Type B pancreatic cell (in vitro differentiated cells): ENCODE measurements at regions not wholly inside any gene's neighbourhood (a gene's known extent, or its start where the extent isn't known, plus 50 kb on each side); places are given as distances from the start of the nearest gene placed in this dataset.

ENCODE experiments used
- DNase-seq: peaks from one replicate; pipeline ENCODE4 v3.0.0; 2021; ENCODE audit warnings: mixed read lengths; ENCODE audit not compliant: unreplicated experiment; ENCODE audit errors: extremely low spot score
- H3K27ac Mint-ChIP-seq: 2 replicates; pipeline ENCODE4 v1.8.0; 2021; ENCODE audit warnings: mild to moderate bottlenecking, mixed read lengths
- H3K27me3 Mint-ChIP-seq: 2 replicates; pipeline ENCODE4 v1.8.0; 2021; ENCODE audit warnings: mixed read lengths
- H3K36me3 Mint-ChIP-seq: 2 replicates; pipeline ENCODE4 v1.8.0; 2021; ENCODE audit warnings: mixed read lengths
- H3K4me1 Mint-ChIP-seq: one replicate; pipeline ENCODE4 v1.8.0; 2021; ENCODE audit warnings: mixed read lengths; ENCODE audit not compliant: unreplicated experiment
- H3K4me3 Mint-ChIP-seq: 2 replicates; pipeline ENCODE4 v1.8.0; 2021; ENCODE audit warnings: mild to moderate bottlenecking, mixed read lengths
- H3K9me3 Mint-ChIP-seq: 2 replicates; pipeline ENCODE4 v1.8.0; 2021; ENCODE audit warnings: mixed read lengths
- CTCF ChIP-seq: fragments of 200-600 bp; sonication (generic); conservative IDR thresholded peaks from 2 replicates; pipeline ENCODE4 v1.5.0; 2021; ENCODE audit warnings: antibody characterized with exemption, mild to moderate bottlenecking

GRCh38 chr2:58911877-58912276 is 670.8 kb upstream of the FANCL start:
- no peak for TF ChIP-seq CTCF
- H3K4me1 Mint-ChIP-seq: peaks cover 23% of the 10 kb centered on the region
- H3K4me3 Mint-ChIP-seq: no peak overlapping the region
- H3K27me3 Mint-ChIP-seq: no peaks in the 10 kb centered on the region
- no peak for DNase-seq
- H3K27ac Mint-ChIP-seq: no peak overlapping the region
- H3K9me3 Mint-ChIP-seq: no peaks in the 10 kb centered on the region
- H3K36me3 Mint-ChIP-seq: no peaks in the 10 kb centered on the region

GRCh38 chr2:58908501-58909154 is 667.5 kb upstream of the FANCL start:
- no peaks in the 10 kb centered on the region for H3K27me3 Mint-ChIP-seq
- peaks cover 21% of the 10 kb centered on the region for H3K4me1 Mint-ChIP-seq
- H3K9me3 Mint-ChIP-seq: no peaks in the 10 kb centered on the region
- no peak for TF ChIP-seq CTCF
- DNase-seq: no peak
- no peaks in the 10 kb centered on the region for H3K36me3 Mint-ChIP-seq
- H3K4me3 Mint-ChIP-seq: no peak overlapping the region
- H3K27ac Mint-ChIP-seq: no peak overlapping the region

- Mint-ChIP-seq H3K9me3 (no peaks in the 10 kb centered on the region), H3K4me1 (peaks cover 11% of the 10 kb centered on the region), H3K27ac (no peak overlapping the region), H3K4me3 (no peak overlapping the region), H3K36me3 (no peaks in the 10 kb centered on the region), H3K27me3 (peaks cover under 1% of the 10 kb centered on the region)
- no peak for TF ChIP-seq CTCF
- DNase-seq: no peak
Measured at GRCh38 chr2:58907644-58908043, 666.5 kb upstream of the FANCL start.

- Mint-ChIP-seq H3K27ac (no peak overlapping the region), H3K4me3 (no peak overlapping the region), H3K4me1 (peaks cover 3% of the 10 kb centered on the region), H3K36me3 (no peaks in the 10 kb centered on the region), H3K9me3 (no peaks in the 10 kb centered on the region), H3K27me3 (peaks cover 2% of the 10 kb centered on the region)
- TF ChIP-seq CTCF: no peak
- no peak for DNase-seq
Measured at GRCh38 chr2:58906081-58906645, 665.0 kb upstream of the FANCL start.

- DNase-seq: no peak
- H3K27me3 Mint-ChIP-seq: peaks cover 2% of the 10 kb centered on the region
- no peaks in the 10 kb centered on the region for H3K9me3 Mint-ChIP-seq
- no peaks in the 10 kb centered on the region for H3K36me3 Mint-ChIP-seq
- H3K4me3 Mint-ChIP-seq: no peak overlapping the region
- no peak for TF ChIP-seq CTCF
- peaks cover 14% of the 10 kb centered on the region for H3K4me1 Mint-ChIP-seq
- no peak overlapping the region for H3K27ac Mint-ChIP-seq
Measured at GRCh38 chr2:58904095-58904494, 663.0 kb upstream of the FANCL start.
